ENCODE measurements at regions not wholly inside any gene's neighbourhood (a gene's known extent, or its start where the extent isn't known, plus 50 kb on each side); places are given as distances from the start of the nearest gene placed in this dataset.

- TF ChIP-seq CTCF (IDR thresholded peaks at IDR 0.05) (no peak), POLR2A (IDR thresholded peaks at IDR 0.05) (no peak)
Measured at GRCh38 chr5:158492136-158492535, 607.6 kb downstream of the EBF1 start.

Data from adrenal gland (tissue), 5 donors.